Liver (tissue), 3 donors: ENCODE measurements at regions not wholly inside any gene's neighbourhood (a gene's known extent, or its start where the extent isn't known, plus 50 kb on each side); places are given as distances from the start of the nearest gene placed in this dataset.

Source experiments
- EGR1 ChIP-seq, 2 donors: IDR thresholded peaks; 2 replicates each; pipeline ENCODE4 v1.6.1; 2016 to 2018; ENCODE audit warnings: antibody characterized with exemption in 2 of 2, low read depth in 2 of 2
- GABPA ChIP-seq, 2 donors: IDR thresholded peaks in 1 of 2; conservative IDR thresholded peaks in 1 of 2; 2 replicates each; pipeline ENCODE4 v1.6.1; 2016; ENCODE audit warnings: antibody characterized with exemption in 2 of 2, mild to moderate bottlenecking in 1 of 2, moderate library complexity in 1 of 2
- RAD21 ChIP-seq, 2 donors: IDR thresholded peaks; 2 replicates each; pipeline ENCODE4 v1.6.1; 2016; ENCODE audit warnings: antibody characterized with exemption in 2 of 2, mild to moderate bottlenecking in 2 of 2
- RXRA ChIP-seq, 2 donors: IDR thresholded peaks; 2 replicates each; pipeline ENCODE4 v1.6.1; 2017 to 2018; ENCODE audit warnings: antibody characterized with exemption in 2 of 2, mild to moderate bottlenecking in 1 of 2
- TAF1 ChIP-seq: conservative IDR thresholded peaks from 2 replicates; pipeline ENCODE4 v1.6.1; 2016; ENCODE audit warnings: antibody characterized with exemption, mild to moderate bottlenecking
- TF ChIP-seq, protein P1 (sequence below): IDR thresholded peaks from 2 replicates; pipeline ENCODE4 v1.6.1; 2016; ENCODE audit warnings: antibody characterized with exemption
- TF ChIP-seq, protein P2 (sequence below): fragments of 150-350 bp; IDR thresholded peaks from 2 replicates; pipeline ENCODE4 v1.5.1; 2017; ENCODE audit warnings: improper control_type of control experiment, low read depth, low read length; ENCODE audit not compliant: missing input control
- TF ChIP-seq, protein P3 (sequence below): IDR thresholded peaks from 2 replicates; pipeline ENCODE4 v1.6.1; 2016; ENCODE audit warnings: antibody characterized with exemption, mild to moderate bottlenecking
- donor health status: healthy.
- donor health status: healthy.

DNA sequence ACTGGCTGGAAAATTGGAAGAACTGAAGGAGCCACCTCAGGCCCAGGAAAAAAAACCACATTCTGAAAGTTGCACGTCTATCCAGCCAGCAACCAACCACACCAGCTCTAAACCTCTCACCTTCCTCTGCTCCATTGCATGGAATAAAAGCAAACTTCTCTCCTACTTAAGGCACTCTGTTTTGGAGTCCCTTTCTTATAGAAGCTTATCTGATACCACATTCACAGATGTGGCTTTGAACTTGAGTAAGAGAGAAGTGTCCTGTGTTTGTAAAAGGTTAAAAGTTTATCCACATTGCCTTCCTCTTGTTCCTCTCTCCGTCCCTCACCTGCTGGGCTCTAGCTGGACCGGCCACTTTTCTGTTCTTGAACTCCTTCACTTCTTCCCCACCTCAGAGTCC is 99.6 kb upstream of the PLXNC1 start:
- TF ChIP-seq, protein P1, sequence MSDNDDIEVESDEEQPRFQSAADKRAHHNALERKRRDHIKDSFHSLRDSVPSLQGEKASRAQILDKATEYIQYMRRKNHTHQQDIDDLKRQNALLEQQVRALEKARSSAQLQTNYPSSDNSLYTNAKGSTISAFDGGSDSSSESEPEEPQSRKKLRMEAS = no peak
- TF ChIP-seq, protein P2, sequence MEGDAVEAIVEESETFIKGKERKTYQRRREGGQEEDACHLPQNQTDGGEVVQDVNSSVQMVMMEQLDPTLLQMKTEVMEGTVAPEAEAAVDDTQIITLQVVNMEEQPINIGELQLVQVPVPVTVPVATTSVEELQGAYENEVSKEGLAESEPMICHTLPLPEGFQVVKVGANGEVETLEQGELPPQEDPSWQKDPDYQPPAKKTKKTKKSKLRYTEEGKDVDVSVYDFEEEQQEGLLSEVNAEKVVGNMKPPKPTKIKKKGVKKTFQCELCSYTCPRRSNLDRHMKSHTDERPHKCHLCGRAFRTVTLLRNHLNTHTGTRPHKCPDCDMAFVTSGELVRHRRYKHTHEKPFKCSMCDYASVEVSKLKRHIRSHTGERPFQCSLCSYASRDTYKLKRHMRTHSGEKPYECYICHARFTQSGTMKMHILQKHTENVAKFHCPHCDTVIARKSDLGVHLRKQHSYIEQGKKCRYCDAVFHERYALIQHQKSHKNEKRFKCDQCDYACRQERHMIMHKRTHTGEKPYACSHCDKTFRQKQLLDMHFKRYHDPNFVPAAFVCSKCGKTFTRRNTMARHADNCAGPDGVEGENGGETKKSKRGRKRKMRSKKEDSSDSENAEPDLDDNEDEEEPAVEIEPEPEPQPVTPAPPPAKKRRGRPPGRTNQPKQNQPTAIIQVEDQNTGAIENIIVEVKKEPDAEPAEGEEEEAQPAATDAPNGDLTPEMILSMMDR = no peak
- TF ChIP-seq TAF1 (no peak), GABPA (IDR thresholded peaks at IDR 0.05 in 1 of 2, conservative IDR thresholded peaks at IDR 0.05 in 1 of 2) (no peak), RAD21 (IDR thresholded peaks at IDR 0.05) (no peak), EGR1 (IDR thresholded peaks at IDR 0.05; ENCODE audit: low read depth in 2 of 2) (no peak), RXRA (IDR thresholded peaks at IDR 0.05) (no peak)
- TF ChIP-seq, protein P3, sequence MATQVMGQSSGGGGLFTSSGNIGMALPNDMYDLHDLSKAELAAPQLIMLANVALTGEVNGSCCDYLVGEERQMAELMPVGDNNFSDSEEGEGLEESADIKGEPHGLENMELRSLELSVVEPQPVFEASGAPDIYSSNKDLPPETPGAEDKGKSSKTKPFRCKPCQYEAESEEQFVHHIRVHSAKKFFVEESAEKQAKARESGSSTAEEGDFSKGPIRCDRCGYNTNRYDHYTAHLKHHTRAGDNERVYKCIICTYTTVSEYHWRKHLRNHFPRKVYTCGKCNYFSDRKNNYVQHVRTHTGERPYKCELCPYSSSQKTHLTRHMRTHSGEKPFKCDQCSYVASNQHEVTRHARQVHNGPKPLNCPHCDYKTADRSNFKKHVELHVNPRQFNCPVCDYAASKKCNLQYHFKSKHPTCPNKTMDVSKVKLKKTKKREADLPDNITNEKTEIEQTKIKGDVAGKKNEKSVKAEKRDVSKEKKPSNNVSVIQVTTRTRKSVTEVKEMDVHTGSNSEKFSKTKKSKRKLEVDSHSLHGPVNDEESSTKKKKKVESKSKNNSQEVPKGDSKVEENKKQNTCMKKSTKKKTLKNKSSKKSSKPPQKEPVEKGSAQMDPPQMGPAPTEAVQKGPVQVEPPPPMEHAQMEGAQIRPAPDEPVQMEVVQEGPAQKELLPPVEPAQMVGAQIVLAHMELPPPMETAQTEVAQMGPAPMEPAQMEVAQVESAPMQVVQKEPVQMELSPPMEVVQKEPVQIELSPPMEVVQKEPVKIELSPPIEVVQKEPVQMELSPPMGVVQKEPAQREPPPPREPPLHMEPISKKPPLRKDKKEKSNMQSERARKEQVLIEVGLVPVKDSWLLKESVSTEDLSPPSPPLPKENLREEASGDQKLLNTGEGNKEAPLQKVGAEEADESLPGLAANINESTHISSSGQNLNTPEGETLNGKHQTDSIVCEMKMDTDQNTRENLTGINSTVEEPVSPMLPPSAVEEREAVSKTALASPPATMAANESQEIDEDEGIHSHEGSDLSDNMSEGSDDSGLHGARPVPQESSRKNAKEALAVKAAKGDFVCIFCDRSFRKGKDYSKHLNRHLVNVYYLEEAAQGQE = no peak
